HG03442 (cell line): ENCODE measurements at regions not wholly inside any gene's neighbourhood (a gene's known extent, or its start where the extent isn't known, plus 50 kb on each side); places are given as distances from the start of the nearest gene placed in this dataset.
"Not testable (repeated sequence)": the region's sequence is repeated elsewhere in the genome, so short reads cannot be mapped to it uniquely, and the experiment has no call there.

ENCODE experiments used
- ATAC-seq: cut with Tn5 transposase; IDR thresholded peaks from one replicate; pipeline ENCODE4 v1.9.1; 2021; ENCODE audit warnings: mild to moderate bottlenecking, moderate library complexity; ENCODE audit not compliant: unreplicated experiment

GRCh38 chr6:4341078-4341797 is 205.9 kb upstream of the ECI2 start:
- ATAC-seq = no peak

DNA sequence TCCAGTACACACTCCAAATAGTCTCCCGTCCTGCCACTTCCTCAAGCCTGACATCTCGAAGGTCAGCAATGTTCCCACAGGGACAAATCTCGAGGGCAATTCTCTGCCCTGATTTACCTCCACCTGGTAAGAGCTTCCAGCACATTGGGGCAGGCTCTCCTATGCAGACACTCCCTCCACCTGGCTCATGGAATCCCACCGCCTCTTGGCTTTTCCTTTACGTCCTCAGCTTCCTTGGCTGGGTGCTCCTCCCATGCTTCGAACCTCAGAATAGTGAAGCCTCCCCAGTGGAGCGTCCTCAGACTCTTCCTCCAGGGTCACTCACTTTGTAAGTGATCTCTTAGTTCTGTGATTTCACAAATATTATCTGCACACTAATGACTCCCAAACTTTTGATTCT is 205.2 kb upstream of the ECI2 start:
- ATAC-seq = no peak

DNA sequence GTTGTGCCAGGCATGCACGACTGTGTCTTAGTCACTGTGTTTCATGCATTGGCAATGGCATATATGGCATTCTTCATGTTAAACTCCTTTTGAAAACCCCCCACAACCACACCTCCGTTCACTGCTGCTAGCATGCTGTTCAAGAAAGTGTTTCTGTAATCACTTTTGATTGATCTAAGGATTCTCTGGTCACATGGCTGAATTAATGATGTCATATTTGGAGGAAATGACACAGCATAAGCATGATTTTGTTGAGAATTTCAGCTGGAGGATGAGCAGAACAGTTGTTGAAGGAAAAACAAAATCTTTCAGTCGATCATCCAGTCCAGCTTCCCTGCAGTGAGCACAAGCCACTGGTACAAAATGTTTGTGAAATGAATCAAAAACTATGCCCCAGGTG is 203.5 kb upstream of the ECI2 start:
- ATAC-seq = no peak

GRCh38 chr6:4336778-4337442 is 201.5 kb upstream of the ECI2 start:
- no peak for ATAC-seq

GRCh38 chr6:4336084-4336483 is 200.7 kb upstream of the ECI2 start:
- ATAC-seq = no peak

- ATAC-seq = not testable (repeated sequence)
These were observed 198.9 kb upstream of the ECI2 start for GRCh38 chr6:4334158-4334740.

- no peak for ATAC-seq
These were observed 192.5 kb upstream of the ECI2 start for GRCh38 chr6:4327841-4328240.

GRCh38 chr6:4324746-4325145 is 189.4 kb upstream of the ECI2 start:
- ATAC-seq = no peak

GRCh38 chr6:4323322-4323721 is 187.9 kb upstream of the ECI2 start:
- ATAC-seq = no peak

GRCh38 chr6:4322846-4323309 is 187.5 kb upstream of the ECI2 start:
- ATAC-seq = no peak

GRCh38 chr6:4322134-4322845 is 186.9 kb upstream of the ECI2 start:
- ATAC-seq = no peak

DNA sequence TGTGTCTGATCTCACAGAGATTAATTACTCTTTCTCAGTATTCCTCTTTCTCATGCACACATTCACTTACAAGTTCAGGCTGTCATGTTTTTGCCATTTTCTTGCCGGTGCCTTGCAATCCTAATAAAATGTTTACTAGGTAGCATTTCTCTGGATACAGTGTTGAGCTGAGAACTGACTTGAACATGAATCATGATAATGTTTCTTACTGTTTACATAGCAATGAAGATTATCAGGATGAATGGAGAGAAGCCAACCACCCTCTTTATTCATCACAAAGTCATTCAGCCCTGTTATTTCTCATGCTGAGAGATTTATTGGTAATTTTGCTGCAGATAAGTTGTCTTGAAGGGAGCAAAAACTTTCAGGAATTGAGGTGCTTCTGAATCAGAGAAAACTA is 185.5 kb upstream of the ECI2 start:
- ATAC-seq = no peak

DNA sequence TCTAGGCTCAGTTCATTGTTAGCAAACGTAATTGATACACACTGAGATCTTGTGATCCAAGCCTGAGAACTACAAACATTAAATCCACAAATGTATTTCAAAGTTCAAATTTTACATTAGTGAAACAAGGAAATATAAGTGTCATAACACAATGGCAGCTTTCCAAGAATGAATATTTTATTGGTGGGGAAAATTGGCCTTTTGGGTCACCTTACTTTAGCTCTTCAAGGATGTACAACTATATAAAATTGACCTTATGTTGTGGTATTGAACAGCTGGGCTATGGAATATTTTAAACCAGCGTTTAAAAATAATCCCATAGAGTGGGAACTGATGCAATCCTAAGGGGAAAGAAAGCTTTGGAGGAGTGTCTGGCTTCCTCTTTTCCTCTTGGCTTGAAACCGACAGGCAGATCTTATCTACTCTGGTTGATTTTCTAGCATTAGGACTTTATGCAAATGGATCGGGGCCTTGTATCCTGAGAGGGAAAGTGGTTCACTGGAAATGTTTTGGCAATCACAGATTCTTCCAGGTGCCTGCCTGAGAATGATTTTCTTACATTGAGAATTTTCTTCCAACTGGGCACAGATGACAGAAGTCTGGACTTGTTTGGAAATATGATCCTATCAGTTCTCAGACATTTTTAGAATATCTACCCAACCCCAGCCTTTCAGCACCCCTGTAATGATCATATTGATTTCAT is 184.8 kb upstream of the ECI2 start:
- no peak for ATAC-seq

GRCh38 chr6:4318321-4318720 is 182.9 kb upstream of the ECI2 start:
- ATAC-seq = no peak

GRCh38 chr6:4316867-4317400 is 181.6 kb upstream of the ECI2 start:
- ATAC-seq = no peak

- no peak for ATAC-seq
These were observed 178.9 kb upstream of the ECI2 start for GRCh38 chr6:4314201-4314707.

DNA sequence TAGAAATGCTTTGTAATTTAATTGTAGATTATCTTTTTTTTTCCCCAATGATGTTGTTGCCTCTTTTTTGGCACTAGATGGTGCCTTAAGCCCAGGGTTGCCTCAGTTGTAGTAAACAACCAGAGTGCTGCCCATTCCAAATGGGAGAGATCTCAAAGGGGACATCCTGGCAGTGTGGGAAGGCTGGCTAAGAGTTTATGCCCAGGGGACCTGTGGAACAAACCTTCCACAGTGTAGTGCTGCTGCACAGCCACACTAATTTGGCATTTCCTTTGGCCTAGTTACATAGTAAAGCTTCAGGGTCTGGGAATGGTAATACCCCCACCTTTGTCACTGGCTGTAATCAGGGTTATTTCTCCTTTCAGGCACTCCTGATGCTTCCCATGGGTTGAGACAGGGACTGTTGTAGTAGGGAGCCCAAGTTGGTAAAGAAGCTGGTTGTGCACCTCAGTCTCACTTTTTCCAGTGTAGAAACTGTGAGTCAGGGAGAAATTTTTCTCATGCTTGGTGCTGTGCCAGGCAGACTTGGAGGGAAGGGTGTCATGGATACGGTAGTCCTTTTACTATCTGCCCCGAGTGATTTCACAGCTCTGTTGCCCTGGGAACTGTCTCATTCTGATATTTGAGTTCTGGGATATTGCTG is 177.8 kb upstream of the ECI2 start:
- no peak for ATAC-seq

DNA sequence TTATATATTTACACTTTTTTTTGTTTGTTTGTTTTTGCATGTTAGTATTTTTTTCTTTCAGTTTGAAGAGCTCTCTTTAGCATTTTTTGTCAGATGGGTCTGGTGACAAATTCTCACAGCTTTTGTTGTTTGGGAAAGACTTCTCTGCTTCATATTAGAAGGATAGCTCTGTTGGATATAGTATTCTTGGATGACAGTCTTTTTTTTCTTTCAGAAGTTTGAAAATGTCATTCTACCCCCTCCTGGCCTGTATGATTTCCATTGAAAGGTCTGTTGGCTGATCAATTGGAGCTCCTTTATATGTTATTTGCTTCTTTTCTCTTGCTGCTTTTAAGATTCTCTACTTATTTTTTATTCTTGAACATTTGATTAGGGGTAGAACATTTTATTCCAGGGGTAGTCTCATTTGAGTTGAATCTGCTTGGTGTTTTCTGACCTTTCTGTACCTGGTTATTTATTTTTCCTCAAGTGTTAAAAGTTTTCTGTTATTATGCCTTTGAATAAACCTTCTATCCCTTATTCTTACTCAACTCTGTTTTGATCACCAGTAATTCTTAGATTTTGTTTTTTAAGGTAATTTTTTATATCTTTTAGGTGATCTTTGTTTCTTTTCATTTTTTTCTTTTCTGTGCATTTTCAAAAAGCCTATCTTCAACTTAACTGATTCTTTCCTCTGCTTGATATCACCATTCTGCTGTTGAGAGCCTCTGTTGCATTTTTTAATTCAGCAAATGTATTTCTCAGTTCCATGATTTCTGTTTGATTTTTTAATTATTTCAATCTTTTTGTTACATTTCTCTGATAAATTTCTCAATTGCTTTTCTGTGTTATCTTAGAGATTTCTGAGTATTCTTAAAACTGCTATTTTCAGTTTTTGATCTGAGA is 176.8 kb upstream of the ECI2 start:
- no peak for ATAC-seq

GRCh38 chr6:4309540-4309939 is 174.2 kb upstream of the ECI2 start:
- ATAC-seq = no peak
